Stomach (tissue), 8 donors: ENCODE measurements at regions not wholly inside any gene's neighbourhood (a gene's known extent, or its start where the extent isn't known, plus 50 kb on each side); places are given as distances from the start of the nearest gene placed in this dataset.

ENCODE experiments used
- DNase-seq, 2 donors: peaks; one replicate each; pipeline versions ENCODE4 v3.0.0 to v3.0.0-alpha.2; 2013 to 2019
- H3K27ac ChIP-seq, 5 donors: fragments of 200-600 bp in 4 of 5; sonication (generic) in 4 of 5; one replicate each; pipeline ENCODE4 v1.5.1; 2013 to 2019; ENCODE audit warnings: mild to moderate bottlenecking in 1 of 5, moderate library complexity in 1 of 5
- H3K27me3 ChIP-seq, 3 donors: fragments of 200-600 bp; sonication (generic); one replicate each; pipeline ENCODE4 v1.5.1; 2017 to 2019; ENCODE audit warnings: mixed run types in 1 of 3
- H3K36me3 ChIP-seq, 4 donors: fragments of 200-600 bp; sonication (generic); 1 replicate in 3 of 4; 2 replicates in 1 of 4; pipeline ENCODE4 v1.5.1; 2016 to 2019
- H3K4me1 ChIP-seq, 4 donors: fragments of 200-600 bp; sonication (generic); one replicate each; pipeline ENCODE4 v1.5.1; 2016 to 2019
- H3K4me3 ChIP-seq, 4 donors: fragments of 200-600 bp; sonication (generic) in 3 of 4; one replicate each; pipeline ENCODE4 v1.5.1; 2016 to 2019; ENCODE audit warnings: mild to moderate bottlenecking in 1 of 4
- H3K9me3 ChIP-seq, 4 donors: fragments of 200-600 bp; sonication (generic); one replicate each; pipeline ENCODE4 v1.5.1; 2016 to 2019
- EP300 ChIP-seq: sonication (generic); formaldehyde crosslinking; IDR thresholded peaks from one replicate; pipeline ENCODE4 v1.6.1; 2017; ENCODE audit warnings: antibody characterized with exemption
- POLR2A ChIP-seq, 4 donors: fragments of 450-650 bp; IDR thresholded peaks; one replicate each; pipeline ENCODE4 v1.6.1; 2016; ENCODE audit warnings: antibody characterized with exemption in 4 of 4, control low read depth in 2 of 4, mild to moderate bottlenecking in 1 of 4, moderate library complexity in 1 of 4
- POLR2AphosphoS5 ChIP-seq, 3 donors: sonication (generic); formaldehyde crosslinking; IDR thresholded peaks; one replicate each; pipeline ENCODE4 v1.6.1; 2016; ENCODE audit warnings: antibody characterized with exemption in 3 of 3
- WGBS, 5 donors: extraction: QIAGEN DNeasy Blood & Tissue Kit in 3 of 5; methylation state at CpG; one replicate each; pipeline versions ENCODE4 v1.1.5 to v1.1.7; 2013 to 2018; 5-methylcytosine and 5-hydroxymethylcytosine counted together
- intact Hi-C: fragments of 100-400 bp; cut with DNase I; formaldehyde crosslinking; loops from one replicate; pipeline ENCODE4 v1.15.1; 2023; ENCODE audit warnings: low total_unique reads
- TF ChIP-seq, protein P1 (sequence below), 7 experiments: fragments of 450-650 bp in 4 of 7; fragments of 200-600 bp in 3 of 7; sonication (generic) in 3 of 7; IDR thresholded peaks; one replicate each; pipeline ENCODE4 v1.5.1; 2016 to 2019; ENCODE audit warnings: antibody characterized with exemption in 7 of 7, control low read depth in 2 of 7, mild to moderate bottlenecking in 1 of 7
- donor health status: healthy with polysubstance abuse.
- donor health status: Bipolar disorder and iron deficiency.
- donor health status: healthy.

DNA sequence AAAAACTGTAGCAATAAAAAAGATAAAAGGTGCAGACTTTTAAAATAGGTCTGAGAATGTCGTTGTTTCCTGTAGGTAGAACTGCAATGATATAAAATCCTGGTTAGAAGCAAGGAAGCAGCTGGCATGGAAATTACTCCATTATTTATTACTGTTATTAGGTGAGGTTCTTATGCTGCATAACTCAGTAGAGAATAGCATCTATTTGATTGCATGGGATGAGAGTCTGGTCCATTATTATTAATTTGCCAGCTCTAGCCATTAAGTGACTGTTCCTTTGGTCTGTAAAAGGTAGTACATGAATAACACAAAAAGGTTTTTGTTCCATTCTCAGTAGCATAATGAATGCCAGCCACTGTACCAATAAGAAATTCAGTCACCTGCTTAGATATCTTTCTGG, 358.6 kb downstream of the RBM43 start:
- Histone ChIP-seq H3K4me1 (no peaks in the 10 kb centered on the region), H3K27me3 (no peaks in the 10 kb centered on the region), H3K4me3 (no peak overlapping the region), H3K27ac (no peak overlapping the region), H3K36me3 (no peaks in the 10 kb centered on the region), H3K9me3 (peaks cover 0 to 26% (median 9%) of the 10 kb centered on the region in 4 donors)
- intact Hi-C loops = no loop called here
- no peak for DNase-seq
- TF ChIP-seq POLR2AphosphoS5 (IDR thresholded peaks at IDR 0.05) = no peak
- no peak for TF ChIP-seq EP300
- TF ChIP-seq POLR2A (IDR thresholded peaks at IDR 0.05) = no peak
- TF ChIP-seq, protein P1, sequence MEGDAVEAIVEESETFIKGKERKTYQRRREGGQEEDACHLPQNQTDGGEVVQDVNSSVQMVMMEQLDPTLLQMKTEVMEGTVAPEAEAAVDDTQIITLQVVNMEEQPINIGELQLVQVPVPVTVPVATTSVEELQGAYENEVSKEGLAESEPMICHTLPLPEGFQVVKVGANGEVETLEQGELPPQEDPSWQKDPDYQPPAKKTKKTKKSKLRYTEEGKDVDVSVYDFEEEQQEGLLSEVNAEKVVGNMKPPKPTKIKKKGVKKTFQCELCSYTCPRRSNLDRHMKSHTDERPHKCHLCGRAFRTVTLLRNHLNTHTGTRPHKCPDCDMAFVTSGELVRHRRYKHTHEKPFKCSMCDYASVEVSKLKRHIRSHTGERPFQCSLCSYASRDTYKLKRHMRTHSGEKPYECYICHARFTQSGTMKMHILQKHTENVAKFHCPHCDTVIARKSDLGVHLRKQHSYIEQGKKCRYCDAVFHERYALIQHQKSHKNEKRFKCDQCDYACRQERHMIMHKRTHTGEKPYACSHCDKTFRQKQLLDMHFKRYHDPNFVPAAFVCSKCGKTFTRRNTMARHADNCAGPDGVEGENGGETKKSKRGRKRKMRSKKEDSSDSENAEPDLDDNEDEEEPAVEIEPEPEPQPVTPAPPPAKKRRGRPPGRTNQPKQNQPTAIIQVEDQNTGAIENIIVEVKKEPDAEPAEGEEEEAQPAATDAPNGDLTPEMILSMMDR (IDR thresholded peaks at IDR 0.05) = no peak
- 69 to 83% (median 78%) methylated on average over 1 of the region's 1 CpG for WGBS, 5 donors

GRCh38 chr2:150900913-150901312, 360.8 kb downstream of the RBM43 start:
- Histone ChIP-seq H3K4me1 (no peaks in the 10 kb centered on the region), H3K4me3 (no peak overlapping the region), H3K36me3 (no peaks in the 10 kb centered on the region), H3K27me3 (no peaks in the 10 kb centered on the region), H3K9me3 (peaks cover 0 to 26% (median 9%) of the 10 kb centered on the region in 4 donors), H3K27ac (no peak overlapping the region)
- WGBS, 5 donors = 52 to 58% (median 55%) methylated on average over 1 of the region's 1 CpG
- TF ChIP-seq POLR2A (IDR thresholded peaks at IDR 0.05) = no peak
- TF ChIP-seq, protein P1 (IDR thresholded peaks at IDR 0.05) = no peak
- TF ChIP-seq POLR2AphosphoS5 (IDR thresholded peaks at IDR 0.05) = no peak
- no peak for TF ChIP-seq EP300
- no peak for DNase-seq
- intact Hi-C loops = no loop called here

DNA sequence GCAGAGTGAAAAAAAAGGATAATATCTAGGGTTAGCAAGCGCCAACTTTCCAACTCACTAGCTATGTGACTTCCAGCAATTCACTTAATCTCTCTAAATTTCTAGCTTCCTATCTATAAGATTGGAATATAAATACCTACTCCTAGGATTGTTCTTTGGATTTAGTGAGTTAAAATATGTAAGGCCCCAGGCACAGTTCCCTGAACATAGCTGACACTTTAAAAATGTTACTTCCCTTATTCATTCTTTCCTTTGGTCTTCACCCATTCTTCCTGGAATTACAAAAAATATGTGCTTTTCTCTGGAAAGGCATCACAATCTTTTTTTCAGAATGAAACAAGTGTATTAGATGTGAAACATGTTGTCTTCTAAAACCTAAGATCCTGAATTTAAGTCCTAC, 365.7 kb downstream of the RBM43 start:
- no peak for DNase-seq
- no peaks in the 10 kb centered on the region for H3K4me1 ChIP-seq
- H3K27ac ChIP-seq = no peak overlapping the region
- H3K27me3 ChIP-seq = no peaks in the 10 kb centered on the region
- peaks cover 0 to 14% (median 4%) of the 10 kb centered on the region in 4 donors for H3K9me3 ChIP-seq
- WGBS, 5 donors = 92 to 100% (median 97%) methylated on average over 1 of the region's 1 CpG
- no peak overlapping the region for H3K4me3 ChIP-seq
- H3K36me3 ChIP-seq = no peaks in the 10 kb centered on the region
- TF ChIP-seq POLR2A (IDR thresholded peaks at IDR 0.05) (no peak), POLR2AphosphoS5 (IDR thresholded peaks at IDR 0.05) (no peak), EP300 (no peak)
- TF ChIP-seq, protein P1 (IDR thresholded peaks at IDR 0.05) = no peak
- intact Hi-C loops = no loop called here

GRCh38 chr2:150889141-150889540, 372.5 kb downstream of the RBM43 start:
- Histone ChIP-seq H3K36me3 (no peaks in the 10 kb centered on the region), H3K27me3 (no peaks in the 10 kb centered on the region), H3K27ac (no peak overlapping the region), H3K9me3 (no peaks in the 10 kb centered on the region), H3K4me1 (no peaks in the 10 kb centered on the region), H3K4me3 (no peak overlapping the region)
- no peak for DNase-seq
- TF ChIP-seq EP300 (no peak), POLR2A (IDR thresholded peaks at IDR 0.05) (no peak), POLR2AphosphoS5 (IDR thresholded peaks at IDR 0.05) (no peak)
- TF ChIP-seq, protein P1 (IDR thresholded peaks at IDR 0.05) = no peak
- intact Hi-C loops = no loop called here
- 93 to 98% (median 96%) methylated on average over 2 of the region's 2 CpGs for WGBS, 5 donors
